ENCODE measurements at regions not wholly inside any gene's neighbourhood (a gene's known extent, or its start where the extent isn't known, plus 50 kb on each side); places are given as distances from the start of the nearest gene placed in this dataset.

- H3K9me3 ChIP-seq (ENCODE audit: control insufficient read depth in 1 of 2, insufficient read depth in 1 of 2, low read depth in 1 of 2, low read length in 2 of 2) = peaks cover 0 to 3% of the 10 kb centered on the region in 2 experiments; a peak in 1 of 4 replicates
- no peaks in the 10 kb centered on the region for H3K4me1 ChIP-seq (ENCODE audit: control insufficient read depth in 1 of 2, insufficient read depth in 2 of 2, low read length in 2 of 2)
- H3K79me2 ChIP-seq (ENCODE audit: insufficient read depth, low read length) = no peaks in the 10 kb centered on the region
- no peak overlapping the region for H3K4me2 ChIP-seq (ENCODE audit: low read length)
- TF ChIP-seq EZH2 (IDR thresholded peaks at IDR 0.05) = no peak
- TF ChIP-seq ZNF274 (IDR thresholded peaks at IDR 0.05; ENCODE audit: low read depth, low read length) = no peak
- TF ChIP-seq SP1 (IDR thresholded peaks at IDR 0.05; ENCODE audit: low read depth) = no peak
- no peak for TF ChIP-seq ZBTB33 (IDR thresholded peaks at IDR 0.05; ENCODE audit: extremely low read depth, insufficient replicate concordance, low read length)
- no peak for TF ChIP-seq POLR2A (IDR thresholded peaks at IDR 0.05; ENCODE audit: borderline replicate concordance, extremely low read depth, insufficient read depth, insufficient read length)
- no peak for TF ChIP-seq POLR2AphosphoS5 (IDR thresholded peaks at IDR 0.05; ENCODE audit: low read depth, low read length)
- no peak for TF ChIP-seq ATF3 (IDR thresholded peaks at IDR 0.05)
- no peak for TF ChIP-seq CEBPB (IDR thresholded peaks at IDR 0.05; ENCODE audit: low read depth)
- no peak for TF ChIP-seq ELF1 (IDR thresholded peaks at IDR 0.05; ENCODE audit: borderline replicate concordance, low read depth)
- no peak for TF ChIP-seq RAD21 (IDR thresholded peaks at IDR 0.05; ENCODE audit: low read depth)
- ATAC-seq (no peak), DNase-seq (ENCODE audit: low read depth, low spot score) (no peak)
- no peak overlapping the region for H3K27ac ChIP-seq (ENCODE audit: low read depth, low read length)
- ChIA-PET RAD21 (ENCODE audit: low non-redundant PET in 1 of 2, low total read pairs in 2 of 2, uncharacterized antibody in 2 of 2, unreplicated experiment in 2 of 2) (no interaction called here), CTCF (no interaction called here), POLR2A (no interaction called here)
- no peaks in the 10 kb centered on the region for H3K27me3 ChIP-seq (ENCODE audit: insufficient read depth, low read length)
- no peaks in the 10 kb centered on the region for H3K9me2 ChIP-seq (ENCODE audit: insufficient read depth)
- no peak overlapping the region for H3K4me3 ChIP-seq (replicated peaks in 1 of 2; ENCODE audit: low read depth in 1 of 2, low read length in 2 of 2)
- H3K36me3 ChIP-seq (ENCODE audit: control insufficient read depth in 1 of 2, insufficient read depth in 2 of 2, low read length in 2 of 2) = no peaks in the 10 kb centered on the region
- H2AFZ ChIP-seq (ENCODE audit: low read depth, low read length, poor library complexity, severe bottlenecking) = no peak overlapping the region
- no peaks in the 10 kb centered on the region for H4K20me1 ChIP-seq (ENCODE audit: insufficient read depth)
- H3K9ac ChIP-seq (ENCODE audit: low read length) = no peak overlapping the region
- intact Hi-C loops (cut with micrococcal nuclease) = no loop called here
- no TSS peak for BruUV-seq (replicated peaks)
These were observed 92.8 kb downstream of the NXPE2 start for GRCh38 chr11:114771172-114771571.

Measured in HCT116 (cell line).